Esophagus squamous epithelium (tissue), 4 donors: ENCODE measurements at regions not wholly inside any gene's neighbourhood (a gene's known extent, or its start where the extent isn't known, plus 50 kb on each side); places are given as distances from the start of the nearest gene placed in this dataset.

ENCODE experiments used
- POLR2A ChIP-seq, 4 donors: fragments of 450-650 bp; IDR thresholded peaks; one replicate each; pipeline ENCODE4 v1.6.1; 2017; ENCODE audit warnings: antibody characterized with exemption in 4 of 4, mild to moderate bottlenecking in 4 of 4, moderate library complexity in 3 of 4
- TF ChIP-seq, protein P1 (sequence below), 6 experiments: fragments of 450-650 bp in 4 of 6; fragments of 200-600 bp in 2 of 6; sonication (generic) in 2 of 6; IDR thresholded peaks; one replicate each; pipeline ENCODE4 v1.5.1; 2016 to 2019; ENCODE audit warnings: antibody characterized with exemption in 6 of 6, mild to moderate bottlenecking in 4 of 6, moderate library complexity in 4 of 6

DNA sequence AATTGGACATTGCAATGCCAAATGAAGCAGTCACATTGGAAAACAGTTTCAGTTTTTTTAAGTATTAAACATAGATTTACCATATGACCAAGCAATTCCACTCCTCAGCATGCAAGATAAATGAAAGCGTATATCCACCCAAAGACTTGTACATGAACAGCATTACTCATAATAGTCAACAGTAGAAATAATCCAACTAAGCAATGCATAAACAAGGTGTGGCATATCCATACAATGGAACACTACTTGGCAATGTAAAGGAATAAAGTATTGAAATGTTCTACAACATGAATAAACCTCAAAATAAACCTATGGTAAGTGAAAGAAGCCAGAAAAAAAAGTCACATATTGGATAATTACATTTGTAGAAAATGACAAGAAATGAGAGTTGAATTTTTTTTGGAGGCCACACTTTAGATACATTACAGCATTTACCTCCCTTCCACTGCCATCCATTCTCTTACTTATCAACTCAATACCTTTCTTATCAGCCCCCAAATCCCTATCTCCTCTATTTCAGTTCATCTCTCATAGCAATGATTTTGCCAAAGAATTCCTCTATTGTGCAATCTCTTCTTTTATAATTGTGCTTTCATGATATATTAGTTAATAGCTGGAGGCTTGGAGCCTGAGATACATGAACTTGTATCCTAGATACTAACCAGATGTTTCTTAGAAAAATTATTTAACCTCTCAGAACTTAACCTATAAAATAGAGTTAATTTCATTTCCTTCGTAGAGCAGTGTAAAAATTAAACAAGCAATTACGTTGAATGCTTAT, 414.2 kb upstream of the C1orf87 start:
- TF ChIP-seq POLR2A (IDR thresholded peaks at IDR 0.05): no peak
- TF ChIP-seq, protein P1, sequence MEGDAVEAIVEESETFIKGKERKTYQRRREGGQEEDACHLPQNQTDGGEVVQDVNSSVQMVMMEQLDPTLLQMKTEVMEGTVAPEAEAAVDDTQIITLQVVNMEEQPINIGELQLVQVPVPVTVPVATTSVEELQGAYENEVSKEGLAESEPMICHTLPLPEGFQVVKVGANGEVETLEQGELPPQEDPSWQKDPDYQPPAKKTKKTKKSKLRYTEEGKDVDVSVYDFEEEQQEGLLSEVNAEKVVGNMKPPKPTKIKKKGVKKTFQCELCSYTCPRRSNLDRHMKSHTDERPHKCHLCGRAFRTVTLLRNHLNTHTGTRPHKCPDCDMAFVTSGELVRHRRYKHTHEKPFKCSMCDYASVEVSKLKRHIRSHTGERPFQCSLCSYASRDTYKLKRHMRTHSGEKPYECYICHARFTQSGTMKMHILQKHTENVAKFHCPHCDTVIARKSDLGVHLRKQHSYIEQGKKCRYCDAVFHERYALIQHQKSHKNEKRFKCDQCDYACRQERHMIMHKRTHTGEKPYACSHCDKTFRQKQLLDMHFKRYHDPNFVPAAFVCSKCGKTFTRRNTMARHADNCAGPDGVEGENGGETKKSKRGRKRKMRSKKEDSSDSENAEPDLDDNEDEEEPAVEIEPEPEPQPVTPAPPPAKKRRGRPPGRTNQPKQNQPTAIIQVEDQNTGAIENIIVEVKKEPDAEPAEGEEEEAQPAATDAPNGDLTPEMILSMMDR (IDR thresholded peaks at IDR 0.05): no peak
